Colonic mucosa (tissue), 4 donors: ENCODE measurements at regions not wholly inside any gene's neighbourhood (a gene's known extent, or its start where the extent isn't known, plus 50 kb on each side); places are given as distances from the start of the nearest gene placed in this dataset.

ENCODE experiments used
- DNase-seq: peaks from one replicate; pipeline ENCODE4 v3.0.0-alpha.2; 2020
- H3K27ac ChIP-seq: fragments of 200-600 bp; one replicate; pipeline ENCODE4 v1.8.0; 2021
- H3K27me3 ChIP-seq: fragments of 200-600 bp; one replicate; pipeline ENCODE4 v1.8.0; 2021
- H3K36me3 ChIP-seq: fragments of 200-600 bp; one replicate; pipeline ENCODE4 v1.8.0; 2021
- H3K4me1 ChIP-seq: fragments of 200-600 bp; one replicate; pipeline ENCODE4 v1.8.0; 2021; ENCODE audit warnings: mild to moderate bottlenecking
- H3K4me3 ChIP-seq: fragments of 200-600 bp; one replicate; pipeline ENCODE4 v1.8.0; 2021
- H3K9ac ChIP-seq, 2 donors: one replicate each; pipeline ENCODE4 v1.7.0; 2013; ENCODE audit warnings: control low read depth in 2 of 2, low read depth in 2 of 2, low read length in 2 of 2
- H3K9me3 ChIP-seq: fragments of 200-600 bp; one replicate; pipeline ENCODE4 v1.8.0; 2021
- CTCF ChIP-seq: fragments of 200-600 bp; IDR thresholded peaks from one replicate; pipeline ENCODE4 v1.8.0; 2022; ENCODE audit warnings: antibody characterized with exemption, mild to moderate bottlenecking
- intact Hi-C: fragments of 100-400 bp; cut with DNase I; formaldehyde crosslinking; loops from one replicate; pipeline ENCODE4 v1.14.1; 2022
- donor health status: healthy.
- donor health status: DM: no; HTN: no; CAD: no.
- donor health status: DM: no; HTN: no; CAD: no.

DNA sequence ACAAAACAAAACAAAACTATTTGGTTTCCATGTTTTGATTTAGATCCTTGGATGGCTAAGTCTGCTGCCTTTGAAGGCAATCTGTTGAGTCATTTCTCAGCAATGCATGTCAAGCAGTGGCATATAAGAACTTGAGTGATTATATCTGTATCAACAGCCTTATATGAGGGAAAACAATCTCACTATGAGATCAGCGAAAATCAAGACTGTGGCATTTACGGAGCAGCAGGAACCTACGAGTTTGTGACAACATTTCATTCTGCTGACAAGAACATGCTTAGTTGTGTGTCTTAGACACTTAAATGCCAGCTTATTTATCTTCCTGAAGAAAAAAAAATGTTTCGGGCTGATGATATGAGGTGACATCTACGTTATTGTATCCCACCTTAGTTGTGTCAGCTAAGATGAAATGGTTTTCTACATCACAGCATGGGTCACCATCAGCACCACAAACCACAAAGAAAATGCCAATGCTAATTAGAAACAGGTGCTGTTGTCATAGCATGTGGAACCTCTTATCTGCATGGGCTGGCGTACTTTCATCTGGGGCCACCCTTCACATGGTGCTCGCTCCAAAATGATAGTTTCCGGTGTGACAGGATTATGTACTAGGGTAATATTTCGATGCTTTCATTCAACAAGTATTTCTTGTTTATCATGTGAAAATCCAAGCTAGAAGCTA is 1085.5 kb downstream of the SORCS1 start:
- no peak for DNase-seq
- Histone ChIP-seq H3K27me3 (no peaks in the 10 kb centered on the region), H3K4me1 (no peaks in the 10 kb centered on the region), H3K4me3 (no peak overlapping the region), H3K27ac (no peak overlapping the region), H3K36me3 (no peaks in the 10 kb centered on the region), H3K9me3 (no peaks in the 10 kb centered on the region), H3K9ac (no peak overlapping the region)
- intact Hi-C loops = no loop called here
- TF ChIP-seq CTCF = no peak

- TF ChIP-seq CTCF = no peak
- intact Hi-C loops = no loop called here
Measured at GRCh38 chr10:106076496-106076895, 1088.0 kb downstream of the SORCS1 start.

GRCh38 chr10:106053061-106053460 is 1111.4 kb downstream of the SORCS1 start:
- Histone ChIP-seq H3K36me3 (no peaks in the 10 kb centered on the region), H3K27ac (no peak overlapping the region), H3K27me3 (no peaks in the 10 kb centered on the region), H3K9ac (no peak overlapping the region), H3K4me3 (no peak overlapping the region), H3K4me1 (no peaks in the 10 kb centered on the region), H3K9me3 (no peaks in the 10 kb centered on the region)
- no peak for TF ChIP-seq CTCF
- intact Hi-C loops = no loop called here
- no peak for DNase-seq

More at GRCh38 chr10:106076496-106076895, 1088.0 kb downstream of the SORCS1 start:
- H3K4me3 ChIP-seq = no peak overlapping the region
- H3K36me3 ChIP-seq = no peaks in the 10 kb centered on the region
- H3K27me3 ChIP-seq = no peaks in the 10 kb centered on the region
- no peak for DNase-seq
- no peaks in the 10 kb centered on the region for H3K4me1 ChIP-seq
- no peak overlapping the region for H3K9ac ChIP-seq
- H3K9me3 ChIP-seq = no peaks in the 10 kb centered on the region
- H3K27ac ChIP-seq = no peak overlapping the region

GRCh38 chr10:106044503-106044902 is 1120.0 kb downstream of the SORCS1 start:
- Histone ChIP-seq H3K27me3 (no peaks in the 10 kb centered on the region), H3K4me3 (no peak overlapping the region), H3K9ac (no peak overlapping the region), H3K27ac (no peak overlapping the region), H3K36me3 (no peaks in the 10 kb centered on the region), H3K4me1 (no peaks in the 10 kb centered on the region), H3K9me3 (no peaks in the 10 kb centered on the region)
- no peak for TF ChIP-seq CTCF
- intact Hi-C loops = no loop called here
- DNase-seq = no peak

DNA sequence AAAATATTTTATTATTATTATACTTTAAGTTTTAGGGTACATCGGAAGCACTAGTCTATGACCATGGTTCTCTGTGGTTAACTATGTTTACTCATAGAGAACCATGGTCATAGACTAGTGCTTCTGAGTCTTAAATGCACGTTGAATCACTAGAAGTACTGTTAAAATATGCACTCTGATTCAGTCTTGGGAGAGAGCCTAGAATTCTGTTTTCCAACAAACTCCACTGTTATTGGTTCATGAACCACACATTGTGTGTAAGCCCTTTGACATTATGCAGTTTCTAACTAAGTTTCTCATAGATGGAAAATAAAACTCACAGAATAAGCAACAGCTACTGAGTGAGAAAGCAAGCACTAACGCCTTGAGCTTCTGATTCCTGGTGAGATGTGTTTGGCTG is 1120.6 kb downstream of the SORCS1 start:
- no peak for DNase-seq
- Histone ChIP-seq H3K4me1 (no peaks in the 10 kb centered on the region), H3K27me3 (no peaks in the 10 kb centered on the region), H3K9me3 (no peaks in the 10 kb centered on the region), H3K36me3 (no peaks in the 10 kb centered on the region), H3K9ac (no peak overlapping the region), H3K4me3 (no peak overlapping the region), H3K27ac (no peak overlapping the region)
- intact Hi-C loops = no loop called here
- no peak for TF ChIP-seq CTCF
